Parathyroid adenoma (tissue), 2 donors: ENCODE measurements at regions not wholly inside any gene's neighbourhood (a gene's known extent, or its start where the extent isn't known, plus 50 kb on each side); places are given as distances from the start of the nearest gene placed in this dataset.

Experiments
- H2AFZ ChIP-seq: fragments of 300-600 bp; sonication (generic); one replicate; pipeline ENCODE4 v1.7.0; 2017; ENCODE audit warnings: antibody characterized with exemption, mild to moderate bottlenecking
- H3K27ac ChIP-seq: fragments of 300-600 bp; sonication (generic); one replicate; pipeline ENCODE4 v1.7.0; 2017
- H3K27me3 ChIP-seq: fragments of 300-600 bp; sonication (generic); one replicate; pipeline ENCODE4 v1.7.0; 2017; ENCODE audit warnings: low read length; ENCODE audit not compliant: control insufficient read depth, insufficient read depth
- H3K36me3 ChIP-seq: fragments of 300-600 bp; sonication (generic); one replicate; pipeline ENCODE4 v1.7.0; 2017; ENCODE audit warnings: low read length; ENCODE audit not compliant: control insufficient read depth, insufficient read depth
- H3K4me1 ChIP-seq: fragments of 300-600 bp; sonication (generic); one replicate; pipeline ENCODE4 v1.7.0; 2017; ENCODE audit warnings: control low read depth
- H3K4me2 ChIP-seq: fragments of 300-600 bp; sonication (generic); one replicate; pipeline ENCODE4 v1.7.0; 2017; ENCODE audit warnings: low read length
- H3K4me3 ChIP-seq: fragments of 300-600 bp; sonication (generic); one replicate; pipeline ENCODE4 v1.7.0; 2017; ENCODE audit warnings: low read depth, low read length
- H3K79me2 ChIP-seq: fragments of 300-600 bp; sonication (generic); one replicate; pipeline ENCODE4 v1.7.0; 2017; ENCODE audit warnings: control low read depth
- H3K9ac ChIP-seq: fragments of 300-600 bp; sonication (generic); one replicate; pipeline ENCODE4 v1.7.0; 2017; ENCODE audit warnings: mild to moderate bottlenecking
- H3K9me3 ChIP-seq: fragments of 300-600 bp; sonication (generic); one replicate; pipeline ENCODE4 v1.7.0; 2017; ENCODE audit warnings: low read length; ENCODE audit not compliant: control insufficient read depth
- CTCF ChIP-seq: fragments of 300-600 bp; sonication (generic); IDR thresholded peaks from one replicate; pipeline ENCODE4 v1.7.0; 2017; ENCODE audit warnings: antibody characterized with exemption, mild to moderate bottlenecking
- donor health status: primary hyperparathyroidism.

GRCh38 chr2:234638966-234639365 lies 142.1 kb upstream of the ARL4C start:
- Histone ChIP-seq H3K4me2 (no peak overlapping the region), H3K4me3 (no peak overlapping the region), H3K9me3 (no peaks in the 10 kb centered on the region), H3K79me2 (no peaks in the 10 kb centered on the region), H3K36me3 (no peaks in the 10 kb centered on the region), H2AFZ (no peak overlapping the region), H3K27ac (no peak overlapping the region), H3K9ac (no peak overlapping the region), H3K27me3 (no peaks in the 10 kb centered on the region), H3K4me1 (no peaks in the 10 kb centered on the region)
- TF ChIP-seq CTCF = no peak

- H2AFZ ChIP-seq = no peak overlapping the region
- no peaks in the 10 kb centered on the region for H3K27me3 ChIP-seq
- no peaks in the 10 kb centered on the region for H3K79me2 ChIP-seq
- no peak for TF ChIP-seq CTCF
- no peak overlapping the region for H3K9ac ChIP-seq
- no peak overlapping the region for H3K27ac ChIP-seq
- H3K4me1 ChIP-seq = no peaks in the 10 kb centered on the region
- no peaks in the 10 kb centered on the region for H3K9me3 ChIP-seq
- H3K4me3 ChIP-seq = no peak overlapping the region
- H3K36me3 ChIP-seq = no peaks in the 10 kb centered on the region
- no peak overlapping the region for H3K4me2 ChIP-seq
Observed at GRCh38 chr2:234635284-234635683, 138.4 kb upstream of the ARL4C start.

GRCh38 chr2:234633581-234634230 lies 136.8 kb upstream of the ARL4C start:
- Histone ChIP-seq H2AFZ (no peak overlapping the region), H3K4me2 (no peak overlapping the region), H3K36me3 (no peaks in the 10 kb centered on the region), H3K4me3 (no peak overlapping the region), H3K79me2 (no peaks in the 10 kb centered on the region), H3K4me1 (no peaks in the 10 kb centered on the region), H3K9ac (no peak overlapping the region), H3K9me3 (no peaks in the 10 kb centered on the region), H3K27ac (no peak overlapping the region), H3K27me3 (no peaks in the 10 kb centered on the region)
- TF ChIP-seq CTCF = no peak

- Histone ChIP-seq H3K27me3 (no peaks in the 10 kb centered on the region), H3K4me1 (no peaks in the 10 kb centered on the region), H3K79me2 (no peaks in the 10 kb centered on the region), H3K36me3 (no peaks in the 10 kb centered on the region), H3K9me3 (no peaks in the 10 kb centered on the region), H3K4me2 (no peak overlapping the region), H2AFZ (no peak overlapping the region), H3K4me3 (no peak overlapping the region), H3K27ac (no peak overlapping the region), H3K9ac (no peak overlapping the region)
- no peak for TF ChIP-seq CTCF
Observed at GRCh38 chr2:234632527-234633391, 135.9 kb upstream of the ARL4C start.
